GM10266 (cell line): ENCODE measurements at regions not wholly inside any gene's neighbourhood (a gene's known extent, or its start where the extent isn't known, plus 50 kb on each side); places are given as distances from the start of the nearest gene placed in this dataset.

Source experiments
- DNase-seq: peaks from one replicate; pipeline ENCODE4 v3.0.0; 2012; ENCODE audit errors: extremely low spot score
- TF ChIP-seq, protein P1 (sequence below): IDR thresholded peaks from 2 replicates; pipeline ENCODE4 v1.5.1; 2012; ENCODE audit warnings: mild to moderate bottlenecking, low read depth; ENCODE audit not compliant: control insufficient read depth, insufficient read depth; ENCODE audit errors: missing control alignments

DNA sequence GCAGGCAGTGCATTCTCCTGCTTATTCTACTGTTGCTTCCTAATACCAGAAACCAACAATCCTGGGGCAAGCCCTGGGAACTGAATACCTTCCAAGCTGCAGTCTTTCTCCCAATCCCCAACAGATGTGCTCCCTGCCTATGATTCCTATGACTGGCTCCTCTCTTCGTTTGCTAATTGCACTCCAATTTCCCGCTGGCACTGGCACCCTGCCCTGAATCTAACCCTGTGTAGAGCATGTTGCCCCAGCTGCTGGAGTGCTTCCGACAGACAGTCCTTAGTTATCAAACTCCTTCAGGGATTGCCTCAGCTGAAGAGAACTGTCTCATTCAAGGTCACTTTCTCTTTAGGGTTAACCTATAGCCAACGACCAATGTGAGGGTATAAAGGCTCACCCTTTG, 214.1 kb downstream of the NECTIN3 start:
- TF ChIP-seq, protein P1, sequence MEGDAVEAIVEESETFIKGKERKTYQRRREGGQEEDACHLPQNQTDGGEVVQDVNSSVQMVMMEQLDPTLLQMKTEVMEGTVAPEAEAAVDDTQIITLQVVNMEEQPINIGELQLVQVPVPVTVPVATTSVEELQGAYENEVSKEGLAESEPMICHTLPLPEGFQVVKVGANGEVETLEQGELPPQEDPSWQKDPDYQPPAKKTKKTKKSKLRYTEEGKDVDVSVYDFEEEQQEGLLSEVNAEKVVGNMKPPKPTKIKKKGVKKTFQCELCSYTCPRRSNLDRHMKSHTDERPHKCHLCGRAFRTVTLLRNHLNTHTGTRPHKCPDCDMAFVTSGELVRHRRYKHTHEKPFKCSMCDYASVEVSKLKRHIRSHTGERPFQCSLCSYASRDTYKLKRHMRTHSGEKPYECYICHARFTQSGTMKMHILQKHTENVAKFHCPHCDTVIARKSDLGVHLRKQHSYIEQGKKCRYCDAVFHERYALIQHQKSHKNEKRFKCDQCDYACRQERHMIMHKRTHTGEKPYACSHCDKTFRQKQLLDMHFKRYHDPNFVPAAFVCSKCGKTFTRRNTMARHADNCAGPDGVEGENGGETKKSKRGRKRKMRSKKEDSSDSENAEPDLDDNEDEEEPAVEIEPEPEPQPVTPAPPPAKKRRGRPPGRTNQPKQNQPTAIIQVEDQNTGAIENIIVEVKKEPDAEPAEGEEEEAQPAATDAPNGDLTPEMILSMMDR, result no peak
- no peak for DNase-seq

DNA sequence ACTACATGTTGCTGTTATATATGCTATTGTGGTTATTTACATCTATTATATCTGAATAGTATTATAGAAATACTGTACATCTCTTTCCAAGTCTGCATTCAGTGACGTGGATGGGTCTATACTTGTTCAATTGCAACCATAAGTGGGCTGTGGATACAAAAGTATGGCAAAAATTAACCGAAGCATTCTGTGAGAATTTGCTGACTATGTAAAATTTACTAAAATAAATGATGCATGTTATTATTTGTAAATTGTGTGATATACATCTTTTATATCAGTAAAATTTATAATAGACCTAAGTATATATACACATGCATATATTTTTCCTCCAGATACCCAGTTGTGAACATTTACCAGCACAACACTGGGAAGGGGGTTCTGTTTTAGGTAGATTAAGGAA, 215.1 kb downstream of the NECTIN3 start:
- TF ChIP-seq, protein P1, result no peak
- DNase-seq, result no peak

DNA sequence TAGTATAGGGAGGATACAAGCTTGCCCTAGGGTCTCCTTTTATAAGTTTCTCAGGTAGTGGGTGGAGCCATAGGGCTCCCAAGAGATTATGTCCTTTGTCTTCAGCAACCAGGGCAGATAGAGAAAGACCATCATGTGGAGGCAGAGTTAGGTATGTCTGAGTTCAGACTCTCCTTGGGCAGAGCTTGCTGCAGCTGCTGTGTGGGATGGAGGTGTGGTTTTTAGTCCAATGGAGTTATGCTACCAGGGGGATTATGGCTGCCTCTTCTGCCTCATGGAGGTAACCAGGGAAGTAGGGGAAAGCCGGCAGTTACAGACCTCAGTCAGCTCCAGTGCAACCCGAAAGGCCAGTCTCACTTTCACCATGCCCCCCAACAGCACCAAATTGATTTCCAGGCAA, 220.5 kb downstream of the NECTIN3 start:
- TF ChIP-seq, protein P1, result no peak
- DNase-seq, result no peak

DNA sequence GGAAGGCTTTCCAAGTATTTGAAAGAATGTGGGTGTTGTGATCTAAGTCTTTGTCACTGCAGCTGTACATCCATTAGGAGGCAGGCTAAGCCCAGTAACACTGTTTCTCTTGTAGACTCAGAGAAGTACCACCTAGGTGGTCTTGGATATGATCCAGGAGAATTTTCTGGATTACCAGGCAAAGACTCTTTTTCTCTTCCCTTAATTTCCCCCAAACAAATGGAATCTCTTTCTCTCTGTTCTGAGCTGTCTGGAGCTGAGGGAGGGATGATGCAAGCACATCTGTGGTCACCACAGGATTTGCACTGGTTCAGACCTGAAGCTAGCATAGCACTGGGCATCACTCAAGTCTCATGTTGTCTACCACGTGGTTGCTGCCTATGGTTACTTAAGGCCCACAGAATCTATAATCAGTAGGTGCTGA, 227.6 kb downstream of the NECTIN3 start:
- no peak for DNase-seq
- TF ChIP-seq, protein P1, result no peak

DNA sequence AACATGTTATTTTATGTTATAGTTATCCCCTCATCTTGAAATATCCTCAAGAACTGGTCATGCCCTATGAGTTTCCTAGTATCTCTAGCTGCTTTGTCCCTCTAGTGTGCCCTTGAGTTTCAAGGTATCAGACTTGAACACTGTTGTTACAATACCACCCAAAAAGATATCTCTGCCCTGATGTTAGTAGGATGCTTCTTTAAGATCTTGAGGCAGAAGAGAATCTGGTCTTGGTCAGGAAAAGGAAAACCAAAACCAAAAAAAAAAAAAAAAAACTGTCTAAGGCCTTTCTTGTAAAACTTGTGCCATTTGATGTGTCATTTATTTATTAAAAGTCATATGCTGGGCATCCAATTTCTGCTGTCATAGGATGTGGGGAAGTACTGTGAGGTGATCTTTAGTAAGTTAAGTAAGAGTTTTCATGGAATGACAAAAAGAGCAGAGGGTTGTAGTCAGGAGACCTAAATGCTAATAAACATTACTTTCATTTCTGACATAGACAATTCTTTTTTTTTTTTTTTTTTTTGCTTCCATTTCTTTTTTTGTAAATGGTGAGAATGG, 229.7 kb downstream of the NECTIN3 start:
- TF ChIP-seq, protein P1, result no peak
- no peak for DNase-seq

DNA sequence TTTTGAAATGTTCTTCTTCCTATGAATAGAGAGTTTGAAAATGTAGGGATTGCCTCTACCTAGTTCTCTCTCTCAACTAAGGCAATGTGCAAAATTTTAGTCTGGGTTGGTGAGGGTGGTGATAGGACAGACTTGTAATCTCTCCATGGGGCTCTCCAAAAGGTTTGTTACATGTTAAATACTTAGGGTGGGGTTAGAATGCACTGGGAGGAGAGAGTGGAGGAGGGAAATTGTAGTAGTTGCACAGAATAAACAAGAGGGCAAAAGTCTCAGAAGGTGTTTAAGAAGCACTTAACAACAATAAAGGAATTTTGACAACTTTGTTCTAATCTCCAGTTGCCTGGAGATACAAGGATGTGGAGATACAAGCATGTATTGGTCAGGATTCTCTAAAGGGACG, 230.4 kb downstream of the NECTIN3 start:
- TF ChIP-seq, protein P1, result no peak
- no peak for DNase-seq

DNA sequence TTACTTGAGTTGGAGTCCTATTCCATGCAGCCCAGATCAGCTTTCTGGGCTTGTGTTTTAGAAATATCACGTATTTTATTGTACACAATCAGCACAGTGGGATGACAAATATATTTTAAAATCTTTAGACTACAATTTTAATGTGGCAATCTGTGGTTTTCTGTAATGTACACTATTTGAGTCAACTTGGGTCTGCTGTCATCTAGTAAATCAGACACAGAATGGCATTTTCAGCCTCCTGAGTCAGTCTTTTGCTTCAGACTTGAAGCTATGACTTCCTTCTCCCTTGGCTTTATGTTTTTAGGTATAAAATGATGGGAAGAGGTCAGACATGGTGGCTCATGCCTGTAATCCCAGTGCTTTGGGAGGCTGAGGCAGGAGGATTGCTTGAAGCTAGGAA, 232.1 kb downstream of the NECTIN3 start:
- TF ChIP-seq, protein P1, result no peak
- no peak for DNase-seq
